ENCODE measurements at regions not wholly inside any gene's neighbourhood (a gene's known extent, or its start where the extent isn't known, plus 50 kb on each side); places are given as distances from the start of the nearest gene placed in this dataset.
A peak's percentile ranks its signal among the peaks of the same experiment; 100 is the strongest.

- Histone ChIP-seq H3K79me2 (ENCODE audit: insufficient read depth, low read length) (no peaks in the 10 kb centered on the region), H3K27me3 (ENCODE audit: insufficient read depth, low read length) (no peaks in the 10 kb centered on the region), H3K4me2 (ENCODE audit: low read length) (no peak overlapping the region)
These were observed 227.1 kb downstream of the C12orf50 start for GRCh38 chr12:87801860-87802720.

GRCh38 chr12:87796961-87797516 is 232.2 kb downstream of the C12orf50 start:
- Mint-ChIP-seq H3K27me3 (ENCODE audit: low read depth, unreplicated experiment) (no peaks in the 10 kb centered on the region), H3K27ac (ENCODE audit: unreplicated experiment) (no peak overlapping the region), H3K36me3 (ENCODE audit: low read depth, unreplicated experiment) (no peaks in the 10 kb centered on the region), H3K9me3 (ENCODE audit: unreplicated experiment) (no peaks in the 10 kb centered on the region), H3K4me1 (ENCODE audit: low read depth, unreplicated experiment) (peaks cover 12% of the 10 kb centered on the region), H3K4me3 (ENCODE audit: unreplicated experiment) (no peak overlapping the region)
- FAIRE-seq (no peak), DNase-seq (ENCODE audit: low read depth) (no peak)
- no peak overlapping the region for H3K4me2 ChIP-seq (ENCODE audit: low read length)
- no peaks in the 10 kb centered on the region for H4K20me1 ChIP-seq (ENCODE audit: insufficient read depth, low read length)
- no peak overlapping the region for H3K4me3 ChIP-seq (ENCODE audit: insufficient read depth, low read depth, low read length)
- no peak overlapping the region for H2AFZ ChIP-seq (ENCODE audit: low read depth, low read length)
- H3K9me3 ChIP-seq (ENCODE audit: insufficient read depth, low read depth, low read length), result no peaks in the 10 kb centered on the region
- TF ChIP-seq CTCF (IDR thresholded peaks at IDR 0.05; ENCODE audit: insufficient read depth, low read depth, low read length) (no peak), EZH2 (IDR thresholded peaks at IDR 0.05; ENCODE audit: insufficient read depth, low read length) (no peak)
- H3K27ac ChIP-seq (ENCODE audit: low read depth, low read length), result no peak overlapping the region
- peaks cover 4% of the 10 kb centered on the region for H3K4me1 ChIP-seq (ENCODE audit: insufficient read depth, low read length)
- no peaks in the 10 kb centered on the region for H3K79me2 ChIP-seq (ENCODE audit: insufficient read depth, low read length)
- no peaks in the 10 kb centered on the region for H3K36me3 ChIP-seq (ENCODE audit: insufficient read depth, low read length)
- no peaks in the 10 kb centered on the region for H3K27me3 ChIP-seq (ENCODE audit: insufficient read depth, low read length)
- no peak overlapping the region for H3K9ac ChIP-seq (ENCODE audit: low read length)

More at GRCh38 chr12:87801860-87802720, 227.1 kb downstream of the C12orf50 start:
- TF ChIP-seq CTCF (IDR thresholded peaks at IDR 0.05; ENCODE audit: insufficient read depth, low read depth, low read length), result no peak
- TF ChIP-seq EZH2 (IDR thresholded peaks at IDR 0.05; ENCODE audit: insufficient read depth, low read length), result no peak
- H3K27ac Mint-ChIP-seq (ENCODE audit: unreplicated experiment), result no peak overlapping the region
- H3K4me1 Mint-ChIP-seq (ENCODE audit: low read depth, unreplicated experiment), result peaks cover 11% of the 10 kb centered on the region
- H3K9me3 Mint-ChIP-seq (ENCODE audit: unreplicated experiment), result no peaks in the 10 kb centered on the region
- Histone ChIP-seq H2AFZ (ENCODE audit: low read depth, low read length) (no peak overlapping the region), H3K9me3 (ENCODE audit: insufficient read depth, low read depth, low read length) (no peaks in the 10 kb centered on the region), H3K36me3 (ENCODE audit: insufficient read depth, low read length) (no peaks in the 10 kb centered on the region), H3K9ac (ENCODE audit: low read length) (no peak overlapping the region), H3K4me1 (ENCODE audit: insufficient read depth, low read length) (peaks cover 4% of the 10 kb centered on the region), H4K20me1 (ENCODE audit: insufficient read depth, low read length) (no peaks in the 10 kb centered on the region), H3K4me3 (ENCODE audit: insufficient read depth, low read depth, low read length) (no peak overlapping the region), H3K27ac (ENCODE audit: low read depth, low read length) (no peak overlapping the region)
- no peak overlapping the region for H3K4me3 Mint-ChIP-seq (ENCODE audit: unreplicated experiment)
- FAIRE-seq, result no peak
- H3K36me3 Mint-ChIP-seq (ENCODE audit: low read depth, unreplicated experiment), result no peaks in the 10 kb centered on the region
- H3K27me3 Mint-ChIP-seq (ENCODE audit: low read depth, unreplicated experiment), result no peaks in the 10 kb centered on the region
- peak; percentile 41 for DNase-seq (ENCODE audit: low read depth)

GRCh38 chr12:87795555-87795954 is 233.6 kb downstream of the C12orf50 start:
- no peak for TF ChIP-seq EZH2 (IDR thresholded peaks at IDR 0.05; ENCODE audit: insufficient read depth, low read length)
- TF ChIP-seq CTCF (IDR thresholded peaks at IDR 0.05; ENCODE audit: insufficient read depth, low read depth, low read length), result no peak
- no peaks in the 10 kb centered on the region for H3K36me3 ChIP-seq (ENCODE audit: insufficient read depth, low read length)
- Mint-ChIP-seq H3K4me1 (ENCODE audit: low read depth, unreplicated experiment) (peaks cover 12% of the 10 kb centered on the region), H3K4me3 (ENCODE audit: unreplicated experiment) (no peak overlapping the region), H3K9me3 (ENCODE audit: unreplicated experiment) (no peaks in the 10 kb centered on the region), H3K36me3 (ENCODE audit: low read depth, unreplicated experiment) (no peaks in the 10 kb centered on the region), H3K27ac (ENCODE audit: unreplicated experiment) (no peak overlapping the region), H3K27me3 (ENCODE audit: low read depth, unreplicated experiment) (no peaks in the 10 kb centered on the region)
- no peak for DNase-seq (ENCODE audit: low read depth)
- H3K4me1 ChIP-seq (ENCODE audit: insufficient read depth, low read length), result peaks cover 3% of the 10 kb centered on the region
- H3K79me2 ChIP-seq (ENCODE audit: insufficient read depth, low read length), result no peaks in the 10 kb centered on the region
- no peak overlapping the region for H3K27ac ChIP-seq (ENCODE audit: low read depth, low read length)
- no peak overlapping the region for H2AFZ ChIP-seq (ENCODE audit: low read depth, low read length)
- no peaks in the 10 kb centered on the region for H3K27me3 ChIP-seq (ENCODE audit: insufficient read depth, low read length)
- no peaks in the 10 kb centered on the region for H3K9me3 ChIP-seq (ENCODE audit: insufficient read depth, low read depth, low read length)
- no peak overlapping the region for H3K4me3 ChIP-seq (ENCODE audit: insufficient read depth, low read depth, low read length)
- FAIRE-seq, result no peak
- H3K9ac ChIP-seq (ENCODE audit: low read length), result no peak overlapping the region
- no peaks in the 10 kb centered on the region for H4K20me1 ChIP-seq (ENCODE audit: insufficient read depth, low read length)
- no peak overlapping the region for H3K4me2 ChIP-seq (ENCODE audit: low read length)

Data from astrocyte (in vitro differentiated cells and primary cell).